Stimulated activated naive B cell treated with anti-CD40 and anti-IgM and Interleukin-4, amounts not matched to agents 10 μg/mL and 1 μg/mL and 100 μg/mL, for 72 hours (primary cell): ENCODE measurements at regions not wholly inside any gene's neighbourhood (a gene's known extent, or its start where the extent isn't known, plus 50 kb on each side); places are given as distances from the start of the nearest gene placed in this dataset.

Source experiments
- ATAC-seq, 2 donors: fragments of 150-1000 bp; cut with Tn5 transposase; replicated peaks; 2 replicates each; pipeline ENCODE4 v1.10.0; 2021; ENCODE audit warnings: moderate library complexity in 1 of 2
- DNase-seq: peaks from one replicate; pipeline ENCODE4 v3.0.0; 2021
- H3K27ac Mint-ChIP-seq: one replicate; pipeline ENCODE4 v1.8.0; 2022; ENCODE audit warnings: mild to moderate bottlenecking, mixed read lengths
- H3K27me3 Mint-ChIP-seq, 2 donors: one replicate each; pipeline ENCODE4 v1.8.0; 2022; ENCODE audit warnings: mixed read lengths in 2 of 2
- H3K36me3 Mint-ChIP-seq, 2 donors: one replicate each; pipeline ENCODE4 v1.8.0; 2022; ENCODE audit warnings: mixed read lengths in 2 of 2, mild to moderate bottlenecking in 1 of 2
- H3K4me1 Mint-ChIP-seq, 2 donors: one replicate each; pipeline ENCODE4 v1.8.0; 2022; ENCODE audit warnings: mixed read lengths in 2 of 2, mild to moderate bottlenecking in 1 of 2
- H3K4me3 Mint-ChIP-seq, 2 donors: one replicate each; pipeline ENCODE4 v1.8.0; 2022; ENCODE audit warnings: mild to moderate bottlenecking in 2 of 2, mixed read lengths in 2 of 2, moderate library complexity in 1 of 2
- H3K9me3 Mint-ChIP-seq, 2 donors: one replicate each; pipeline ENCODE4 v1.8.0; 2022; ENCODE audit warnings: mixed read lengths in 2 of 2, mild to moderate bottlenecking in 1 of 2

GRCh38 chr1:185581961-185582725 lies 152.0 kb upstream of the HMCN1 start:
- ATAC-seq = no peak
- Mint-ChIP-seq H3K4me3 (no peak overlapping the region), H3K4me1 (no peaks in the 10 kb centered on the region), H3K27ac (no peak overlapping the region), H3K27me3 (peaks cover 9 to 28% of the 10 kb centered on the region in 2 donors), H3K9me3 (peaks cover 33 to 39% of the 10 kb centered on the region in 2 donors), H3K36me3 (peaks cover 14 to 24% of the 10 kb centered on the region in 2 donors)
- DNase-seq = no peak

- Mint-ChIP-seq H3K36me3 (peaks cover 14 to 24% of the 10 kb centered on the region in 2 donors), H3K27ac (no peak overlapping the region), H3K9me3 (peaks cover 30 to 39% of the 10 kb centered on the region in 2 donors), H3K27me3 (peaks cover 9 to 25% of the 10 kb centered on the region in 2 donors), H3K4me1 (no peaks in the 10 kb centered on the region), H3K4me3 (no peak overlapping the region)
- ATAC-seq = no peak
- DNase-seq = no peak
Observed at GRCh38 chr1:185581020-185581419, 153.2 kb upstream of the HMCN1 start.

- peaks cover 11 to 15% of the 10 kb centered on the region in 2 donors for H3K4me1 Mint-ChIP-seq
- H3K4me3 Mint-ChIP-seq = no peak overlapping the region
- ATAC-seq (no peak), DNase-seq (no peak)
- H3K9me3 Mint-ChIP-seq = peaks cover 32 to 36% of the 10 kb centered on the region in 2 donors
- H3K27ac Mint-ChIP-seq = no peak overlapping the region
- H3K27me3 Mint-ChIP-seq = peaks cover 9 to 13% of the 10 kb centered on the region in 2 donors
- H3K36me3 Mint-ChIP-seq = peaks cover 10 to 21% of the 10 kb centered on the region in 2 donors
Observed at GRCh38 chr1:185578293-185578692, 155.9 kb upstream of the HMCN1 start.

GRCh38 chr1:185574139-185574875 lies 159.9 kb upstream of the HMCN1 start:
- peaks cover 15 to 17% of the 10 kb centered on the region in 2 donors for H3K4me1 Mint-ChIP-seq
- ATAC-seq (peak; percentile 63 to 78), DNase-seq (no peak)
- peak overlapping the region in 1 of 2 donors; percentile 22 for H3K4me3 Mint-ChIP-seq
- peaks cover 5% of the 10 kb centered on the region in 2 donors for H3K36me3 Mint-ChIP-seq
- H3K27me3 Mint-ChIP-seq = no peaks in the 10 kb centered on the region
- H3K9me3 Mint-ChIP-seq = peaks cover 12 to 14% of the 10 kb centered on the region in 2 donors
- no peak overlapping the region for H3K27ac Mint-ChIP-seq

GRCh38 chr1:185573677-185574076 lies 160.5 kb upstream of the HMCN1 start:
- Mint-ChIP-seq H3K36me3 (peaks cover 2% of the 10 kb centered on the region in 2 donors), H3K4me1 (peaks cover 16 to 17% of the 10 kb centered on the region in 2 donors), H3K27me3 (no peaks in the 10 kb centered on the region), H3K9me3 (peaks cover 6 to 9% of the 10 kb centered on the region in 2 donors), H3K4me3 (no peak overlapping the region), H3K27ac (no peak overlapping the region)
- DNase-seq = no peak
- ATAC-seq = peak; percentile 42 to 61

GRCh38 chr1:185573162-185573561 lies 161.0 kb upstream of the HMCN1 start:
- peaks cover 4 to 6% of the 10 kb centered on the region in 2 donors for H3K9me3 Mint-ChIP-seq

GRCh38 chr1:185570962-185571361 lies 163.2 kb upstream of the HMCN1 start:
- DNase-seq (no peak), ATAC-seq (no peak)
- no peaks in the 10 kb centered on the region for H3K27me3 Mint-ChIP-seq
- H3K9me3 Mint-ChIP-seq = peaks cover 4 to 5% of the 10 kb centered on the region in 2 donors
- no peak overlapping the region for H3K27ac Mint-ChIP-seq
- no peaks in the 10 kb centered on the region for H3K36me3 Mint-ChIP-seq
- peaks cover 28 to 39% of the 10 kb centered on the region in 2 donors for H3K4me1 Mint-ChIP-seq
- H3K4me3 Mint-ChIP-seq = no peak overlapping the region

More at GRCh38 chr1:185573162-185573561, 161.0 kb upstream of the HMCN1 start:
- DNase-seq (no peak), ATAC-seq (no peak)
- Mint-ChIP-seq H3K4me1 (peaks cover 16 to 17% of the 10 kb centered on the region in 2 donors), H3K27me3 (no peaks in the 10 kb centered on the region), H3K4me3 (no peak overlapping the region), H3K27ac (no peak overlapping the region), H3K36me3 (no peaks in the 10 kb centered on the region)

GRCh38 chr1:185568155-185569123 lies 165.8 kb upstream of the HMCN1 start:
- Mint-ChIP-seq H3K4me1 (peaks cover 18 to 27% of the 10 kb centered on the region in 2 donors), H3K9me3 (peaks cover 2 to 3% of the 10 kb centered on the region in 2 donors), H3K27me3 (no peaks in the 10 kb centered on the region), H3K4me3 (no peak overlapping the region), H3K27ac (no peak overlapping the region), H3K36me3 (no peaks in the 10 kb centered on the region)
- no peak for ATAC-seq
- DNase-seq = no peak

- ATAC-seq = no peak
- no peak overlapping the region for H3K4me3 Mint-ChIP-seq
- peaks cover 14 to 24% of the 10 kb centered on the region in 2 donors for H3K4me1 Mint-ChIP-seq
Observed at GRCh38 chr1:185567440-185567839, 166.8 kb upstream of the HMCN1 start.

GRCh38 chr1:185566995-185567394 lies 167.2 kb upstream of the HMCN1 start:
- ATAC-seq (peak; percentile 78), DNase-seq (no peak)
- Mint-ChIP-seq H3K4me3 (peak overlapping the region in 1 of 2 donors; percentile 27), H3K27ac (peak overlapping the region; percentile 88), H3K9me3 (peaks cover 0 to 2% of the 10 kb centered on the region in 2 donors), H3K4me1 (peaks cover 14 to 24% of the 10 kb centered on the region in 2 donors), H3K36me3 (no peaks in the 10 kb centered on the region), H3K27me3 (no peaks in the 10 kb centered on the region)

More at GRCh38 chr1:185567440-185567839, 166.8 kb upstream of the HMCN1 start:
- Mint-ChIP-seq H3K27ac (peak overlapping the region; percentile 88), H3K27me3 (no peaks in the 10 kb centered on the region), H3K36me3 (no peaks in the 10 kb centered on the region), H3K9me3 (peaks cover 0 to 2% of the 10 kb centered on the region in 2 donors)
- DNase-seq = no peak

- H3K27me3 Mint-ChIP-seq = no peaks in the 10 kb centered on the region
- H3K4me1 Mint-ChIP-seq = peaks cover 27 to 41% of the 10 kb centered on the region in 2 donors
- ATAC-seq (no peak), DNase-seq (no peak)
- peaks cover 0 to 2% of the 10 kb centered on the region in 2 donors for H3K9me3 Mint-ChIP-seq
- no peaks in the 10 kb centered on the region for H3K36me3 Mint-ChIP-seq
- H3K4me3 Mint-ChIP-seq = no peak overlapping the region
- H3K27ac Mint-ChIP-seq = no peak overlapping the region
Observed at GRCh38 chr1:185565302-185565701, 168.9 kb upstream of the HMCN1 start.

GRCh38 chr1:185564816-185565215 lies 169.4 kb upstream of the HMCN1 start:
- Mint-ChIP-seq H3K27me3 (no peaks in the 10 kb centered on the region), H3K4me3 (no peak overlapping the region), H3K27ac (no peak overlapping the region), H3K4me1 (peaks cover 30 to 46% of the 10 kb centered on the region in 2 donors), H3K36me3 (no peaks in the 10 kb centered on the region), H3K9me3 (peaks cover 0 to 2% of the 10 kb centered on the region in 2 donors)
- ATAC-seq (no peak), DNase-seq (no peak)

GRCh38 chr1:185562461-185563359 lies 171.5 kb upstream of the HMCN1 start:
- DNase-seq (no peak), ATAC-seq (no peak)
- H3K4me3 Mint-ChIP-seq = no peak overlapping the region
- no peaks in the 10 kb centered on the region for H3K27me3 Mint-ChIP-seq
- peaks cover 31 to 46% of the 10 kb centered on the region in 2 donors for H3K4me1 Mint-ChIP-seq
- H3K9me3 Mint-ChIP-seq = no peaks in the 10 kb centered on the region
- H3K27ac Mint-ChIP-seq = no peak overlapping the region
- no peaks in the 10 kb centered on the region for H3K36me3 Mint-ChIP-seq
